Lower leg skin (tissue), 3 donors: ENCODE measurements at regions not wholly inside any gene's neighbourhood (a gene's known extent, or its start where the extent isn't known, plus 50 kb on each side); places are given as distances from the start of the nearest gene placed in this dataset.

Experiments used
- POLR2A ChIP-seq, 2 donors: fragments of 450-650 bp; IDR thresholded peaks; one replicate each; pipeline ENCODE4 v1.6.1; 2016 to 2017; ENCODE audit warnings: antibody characterized with exemption in 2 of 2, mild to moderate bottlenecking in 1 of 2, moderate library complexity in 1 of 2
- TF ChIP-seq, protein P1 (sequence below), 3 donors: fragments of 450-650 bp; IDR thresholded peaks; one replicate each; pipeline ENCODE4 v1.5.1; 2016; ENCODE audit warnings: antibody characterized with exemption in 3 of 3, mild to moderate bottlenecking in 3 of 3, moderate library complexity in 2 of 3

GRCh38 chr2:146623771-146624170 lies 1221.1 kb upstream of the ACVR2A start:
- TF ChIP-seq, protein P1, sequence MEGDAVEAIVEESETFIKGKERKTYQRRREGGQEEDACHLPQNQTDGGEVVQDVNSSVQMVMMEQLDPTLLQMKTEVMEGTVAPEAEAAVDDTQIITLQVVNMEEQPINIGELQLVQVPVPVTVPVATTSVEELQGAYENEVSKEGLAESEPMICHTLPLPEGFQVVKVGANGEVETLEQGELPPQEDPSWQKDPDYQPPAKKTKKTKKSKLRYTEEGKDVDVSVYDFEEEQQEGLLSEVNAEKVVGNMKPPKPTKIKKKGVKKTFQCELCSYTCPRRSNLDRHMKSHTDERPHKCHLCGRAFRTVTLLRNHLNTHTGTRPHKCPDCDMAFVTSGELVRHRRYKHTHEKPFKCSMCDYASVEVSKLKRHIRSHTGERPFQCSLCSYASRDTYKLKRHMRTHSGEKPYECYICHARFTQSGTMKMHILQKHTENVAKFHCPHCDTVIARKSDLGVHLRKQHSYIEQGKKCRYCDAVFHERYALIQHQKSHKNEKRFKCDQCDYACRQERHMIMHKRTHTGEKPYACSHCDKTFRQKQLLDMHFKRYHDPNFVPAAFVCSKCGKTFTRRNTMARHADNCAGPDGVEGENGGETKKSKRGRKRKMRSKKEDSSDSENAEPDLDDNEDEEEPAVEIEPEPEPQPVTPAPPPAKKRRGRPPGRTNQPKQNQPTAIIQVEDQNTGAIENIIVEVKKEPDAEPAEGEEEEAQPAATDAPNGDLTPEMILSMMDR (IDR thresholded peaks at IDR 0.05), result no peak
- no peak for TF ChIP-seq POLR2A (IDR thresholded peaks at IDR 0.05)
